PC-9 (cell line): ENCODE measurements at regions not wholly inside any gene's neighbourhood (a gene's known extent, or its start where the extent isn't known, plus 50 kb on each side); places are given as distances from the start of the nearest gene placed in this dataset.

Source experiments
- BruUV-seq: library from RNA; stranded (reverse); fragments of 400-500 nt; replicated peaks from 2 replicates; lab custom pipeline; 2021; lab: Mats Ljungman, UMichigan
- CTCF ChIA-PET: fragments of 300-600 bp; sonication (Branson Sonifier 250); formaldehyde crosslinking; loops from one replicate; lab custom pipeline; 2022; ENCODE audit warnings: antibody characterized with exemption; lab: Charles Lee
- POLR2A ChIA-PET: fragments of 300-600 bp; sonication (Branson Sonifier 250); formaldehyde crosslinking; loops from one replicate; lab custom pipeline; 2022; ENCODE audit warnings: antibody characterized with exemption; ENCODE audit not compliant: unreplicated experiment; lab: Charles Lee
- DNase-seq, 2 experiments: peaks; one replicate each; pipeline versions ENCODE4 v3.0.0 to v3.0.0-alpha.2; 2015 to 2022; ENCODE audit warnings: mixed read lengths in 1 of 2
- H2AFZ ChIP-seq: fragments of 200-600 bp; sonication (generic); 2 replicates; pipeline ENCODE4 v1.8.1; 2017; ENCODE audit warnings: antibody characterized with exemption
- H3F3A ChIP-seq: fragments of 200-600 bp; sonication (generic); 2 replicates; pipeline ENCODE4 v1.8.1; 2017; ENCODE audit warnings: antibody characterized with exemption, mild to moderate bottlenecking, low read depth; ENCODE audit not compliant: insufficient read depth
- H3K27ac ChIP-seq: fragments of 200-600 bp; sonication (generic); 2 replicates; pipeline ENCODE4 v1.6.1; 2016; ENCODE audit warnings: mixed run types
- H3K27me3 ChIP-seq: fragments of 200-600 bp; sonication (generic); 2 replicates; pipeline ENCODE4 v1.6.1; 2016; ENCODE audit warnings: low read depth, mixed run types; ENCODE audit not compliant: insufficient read depth
- H3K36me3 ChIP-seq: fragments of 200-600 bp; sonication (generic); 2 replicates; pipeline ENCODE4 v1.6.1; 2016; ENCODE audit warnings: low read depth, mixed run types
- H3K4me1 ChIP-seq: fragments of 200-600 bp; sonication (generic); replicated peaks from 2 replicates; pipeline ENCODE4 v1.6.1; 2016; ENCODE audit warnings: mixed run types; ENCODE audit not compliant: insufficient read depth
- H3K4me2 ChIP-seq: fragments of 200-600 bp; sonication (generic); 2 replicates; pipeline ENCODE4 v1.6.1; 2017; ENCODE audit warnings: mixed run types
- H3K4me3 ChIP-seq: fragments of 200-600 bp; sonication (generic); 2 replicates; pipeline ENCODE4 v1.6.1; 2016; ENCODE audit warnings: mixed run types
- H3K79me2 ChIP-seq: fragments of 200-600 bp; sonication (generic); 2 replicates; pipeline ENCODE4 v1.6.1; 2017; ENCODE audit warnings: low read depth, mixed run types
- H3K9me2 ChIP-seq: fragments of 200-600 bp; sonication (generic); 2 replicates; pipeline ENCODE4 v1.8.1; 2017; ENCODE audit warnings: mild to moderate bottlenecking; ENCODE audit not compliant: insufficient read depth
- H3K9me3 ChIP-seq: fragments of 200-600 bp; sonication (generic); 2 replicates; pipeline ENCODE4 v1.8.1; 2016; ENCODE audit warnings: low read depth; ENCODE audit not compliant: insufficient read depth
- H4K20me1 ChIP-seq: fragments of 200-600 bp; sonication (generic); 2 replicates; pipeline ENCODE4 v1.8.1; 2017; ENCODE audit not compliant: insufficient read depth
- CTCF ChIP-seq: fragments of 200-600 bp; sonication (generic); conservative IDR thresholded peaks from 2 replicates; pipeline ENCODE4 v1.6.1; 2017; ENCODE audit warnings: mixed run types, antibody characterized with exemption, mild to moderate bottlenecking, moderate library complexity
- EZH2 ChIP-seq: fragments of 200-600 bp; sonication (generic); IDR thresholded peaks from 2 replicates; pipeline ENCODE4 v1.8.0; 2017; ENCODE audit warnings: antibody characterized with exemption, low read depth
- intact Hi-C: fragments of 100-400 bp; cut with micrococcal nuclease; formaldehyde crosslinking; loops from one replicate; pipeline ENCODE4 v1.10.0; 2022; ENCODE audit not compliant: unreplicated experiment

- Histone ChIP-seq H3K9me3 (no peaks in the 10 kb centered on the region), H3K4me3 (no peak overlapping the region), H3K27me3 (no peaks in the 10 kb centered on the region), H3K9me2 (no peaks in the 10 kb centered on the region), H2AFZ (no peak overlapping the region), H3F3A (no peaks in the 10 kb centered on the region), H3K79me2 (no peaks in the 10 kb centered on the region), H4K20me1 (no peaks in the 10 kb centered on the region), H3K4me1 (no peaks in the 10 kb centered on the region), H3K36me3 (no peaks in the 10 kb centered on the region), H3K27ac (no peak overlapping the region), H3K4me2 (no peak overlapping the region)
- no peak for TF ChIP-seq CTCF
- no peak for TF ChIP-seq EZH2
- DNase-seq, result no peak
- intact Hi-C loops, result loop anchor here (1.0 kb wide), 4 partner anchors 21 to 396 kb away; no protein-coding TSS in a partner anchor
- no TSS peak for BruUV-seq
- ChIA-PET POLR2A (no interaction called here), CTCF (no interaction called here)
These were observed 72.0 kb upstream of the MPEG1 start for GRCh38 chr11:59284773-59285129.

- Histone ChIP-seq H3K36me3 (no peaks in the 10 kb centered on the region), H3F3A (no peaks in the 10 kb centered on the region), H2AFZ (no peak overlapping the region), H3K4me1 (no peaks in the 10 kb centered on the region), H3K9me2 (no peaks in the 10 kb centered on the region), H3K4me3 (no peak overlapping the region), H4K20me1 (no peaks in the 10 kb centered on the region), H3K27ac (no peak overlapping the region), H3K79me2 (no peaks in the 10 kb centered on the region), H3K27me3 (no peaks in the 10 kb centered on the region), H3K9me3 (no peaks in the 10 kb centered on the region), H3K4me2 (no peak overlapping the region)
- intact Hi-C loops, result loop anchor here (1.0 kb wide), 4 partner anchors 21 to 396 kb away; no protein-coding TSS in a partner anchor
- BruUV-seq, result no TSS peak
- DNase-seq, result peak; percentile 37 to 62
- POLR2A ChIA-PET, result no interaction called here
- CTCF ChIA-PET, result no interaction called here
- TF ChIP-seq CTCF (peak; percentile 87), EZH2 (no peak)
These were observed 71.4 kb upstream of the MPEG1 start for GRCh38 chr11:59283825-59284772.

- H3K9me2 ChIP-seq, result no peaks in the 10 kb centered on the region
- H3K36me3 ChIP-seq, result no peaks in the 10 kb centered on the region
- H3K9me3 ChIP-seq, result no peaks in the 10 kb centered on the region
- ChIA-PET CTCF (interaction anchor here (0.9 kb wide), 1 partner anchor 112 kb away, joined by 3 read pairs; no protein-coding TSS in a partner anchor), POLR2A (no interaction called here)
- H4K20me1 ChIP-seq, result no peaks in the 10 kb centered on the region
- no peaks in the 10 kb centered on the region for H3K79me2 ChIP-seq
- H2AFZ ChIP-seq, result no peak overlapping the region
- no peak for DNase-seq
- no peaks in the 10 kb centered on the region for H3K27me3 ChIP-seq
- H3F3A ChIP-seq, result no peaks in the 10 kb centered on the region
- H3K4me1 ChIP-seq, result no peaks in the 10 kb centered on the region
- no peak overlapping the region for H3K27ac ChIP-seq
- no peak overlapping the region for H3K4me3 ChIP-seq
- TF ChIP-seq CTCF, result no peak
- TF ChIP-seq EZH2, result no peak
- H3K4me2 ChIP-seq, result no peak overlapping the region
- no TSS peak for BruUV-seq
- intact Hi-C loops, result no loop called here
These were observed 70.6 kb upstream of the MPEG1 start for GRCh38 chr11:59283311-59283710.
